ENCODE measurements at regions not wholly inside any gene's neighbourhood (a gene's known extent, or its start where the extent isn't known, plus 50 kb on each side); places are given as distances from the start of the nearest gene placed in this dataset.
"Not testable (repeated sequence)": the region's sequence is repeated elsewhere in the genome, so short reads cannot be mapped to it uniquely, and the experiment has no call there.

GRCh38 chr4:132114885-132115284 is 1034.2 kb upstream of the PCDH10 start:
- no peaks in the 10 kb centered on the region for H3K36me3 ChIP-seq
- intact Hi-C loops (cut with DNase I; ENCODE audit: low total_unique reads) = no loop called here
- no peaks in the 10 kb centered on the region for H3K9me3 ChIP-seq
- no peak overlapping the region for H3K4me3 ChIP-seq
- H3K27ac ChIP-seq = no peak overlapping the region
- TF ChIP-seq POLR2A (IDR thresholded peaks at IDR 0.05) (no peak), CTCF (IDR thresholded peaks at IDR 0.05 in 8 of 11, conservative IDR thresholded peaks at IDR 0.05 in 3 of 11) (no peak), POLR2AphosphoS5 (IDR thresholded peaks at IDR 0.05) (no peak)
- no peak for DNase-seq
- no peaks in the 10 kb centered on the region for H3K27me3 ChIP-seq (replicated peaks in 1 of 7)
- no peaks in the 10 kb centered on the region for H3K4me1 ChIP-seq
- WGBS, 5 donors = 0 to 36% (median 0%) methylated on average over 1 of the region's 1 CpG

GRCh38 chr4:132122741-132123140 is 1026.4 kb upstream of the PCDH10 start:
- intact Hi-C loops (cut with DNase I; ENCODE audit: low total_unique reads); H3K27me3 ChIP-seq (replicated peaks in 1 of 7); H3K27ac ChIP-seq; DNase-seq; H3K9me3 ChIP-seq; H3K4me1 ChIP-seq; H3K36me3 ChIP-seq; H3K4me3 ChIP-seq: not testable (repeated sequence)
- WGBS, 5 donors = 71 to 100% (median 78%) methylated on average over 1 of the region's 1 CpG

GRCh38 chr4:132123870-132124623 is 1025.0 kb upstream of the PCDH10 start:
- Histone ChIP-seq H3K27me3 (replicated peaks in 1 of 7) (no peaks in the 10 kb centered on the region), H3K36me3 (no peaks in the 10 kb centered on the region), H3K9me3 (peaks cover 0 to 6% (median 0%) of the 10 kb centered on the region in 8 donors), H3K4me3 (peak overlapping the region in 1 of 8 donors; percentile 30), H3K4me1 (no peaks in the 10 kb centered on the region), H3K27ac (no peak overlapping the region)
- DNase-seq = no peak
- whole genome bisulfite sequencing, 5 donors = 84 to 92% (median 90%) methylated on average over 15 of the region's 15 CpGs
- no peak for TF ChIP-seq CTCF (IDR thresholded peaks at IDR 0.05 in 8 of 11, conservative IDR thresholded peaks at IDR 0.05 in 3 of 11)
- no peak for TF ChIP-seq POLR2A (IDR thresholded peaks at IDR 0.05)
- TF ChIP-seq POLR2AphosphoS5 (IDR thresholded peaks at IDR 0.05) = no peak
- intact Hi-C loops (cut with DNase I; ENCODE audit: low total_unique reads) = no loop called here

GRCh38 chr4:132124624-132124974 is 1024.5 kb upstream of the PCDH10 start:
- Histone ChIP-seq H3K27ac (no peak overlapping the region), H3K4me1 (no peaks in the 10 kb centered on the region), H3K36me3 (no peaks in the 10 kb centered on the region), H3K4me3 (no peak overlapping the region), H3K9me3 (peaks cover 0 to 6% (median 0%) of the 10 kb centered on the region in 8 donors), H3K27me3 (replicated peaks in 1 of 7) (no peaks in the 10 kb centered on the region)
- no peak for DNase-seq
- WGBS, 5 donors = 81 to 97% (median 86%) methylated on average over 1 of the region's 1 CpG
- intact Hi-C loops (cut with DNase I; ENCODE audit: low total_unique reads) = no loop called here
- TF ChIP-seq POLR2AphosphoS5 (IDR thresholded peaks at IDR 0.05) = no peak
- TF ChIP-seq POLR2A (IDR thresholded peaks at IDR 0.05) = no peak
- no peak for TF ChIP-seq CTCF (IDR thresholded peaks at IDR 0.05 in 8 of 11, conservative IDR thresholded peaks at IDR 0.05 in 3 of 11)

Data from spleen (tissue), 11 donors.